SK-N-SH (cell line): ENCODE measurements at regions not wholly inside any gene's neighbourhood (a gene's known extent, or its start where the extent isn't known, plus 50 kb on each side); places are given as distances from the start of the nearest gene placed in this dataset.

Experiments
- CTCF ChIA-PET: fragments of 300-600, 350-600 bp; formaldehyde crosslinking; extraction: SDS; loops from one replicate; lab custom pipeline; 2021; lab: Yijun Ruan, JAX
- POLR2A ChIA-PET: fragments of 350-600 bp; sonication (Branson Sonifier 250); formaldehyde crosslinking; extraction: SDS; loops from one replicate; lab custom pipeline; 2020; ENCODE audit warnings: antibody characterized with exemption, inconsistent platforms; lab: Yijun Ruan, JAX
- DNase-seq: peaks from one replicate; pipeline ENCODE4 v3.0.0; 2012
- H2AFZ ChIP-seq: fragments of 200-600 bp; sonication (generic); 2 replicates; pipeline ENCODE4 v1.8.1; 2016; ENCODE audit warnings: antibody characterized with exemption, mild to moderate bottlenecking, low read depth
- H3F3A ChIP-seq: fragments of 200-600 bp; sonication (generic); replicated peaks from 2 replicates; pipeline ENCODE3; 2016; ENCODE audit warnings: antibody characterized with exemption, mild to moderate bottlenecking; ENCODE audit not compliant: insufficient read depth
- H3K27ac ChIP-seq, 2 experiments: fragments of 200-500 bp in 1 of 2; fragments of 200-600 bp in 1 of 2; sonication (Bioruptor generic) in 1 of 2; sonication (generic), shearing (Covaris generic) in 1 of 2; 2 replicates each; pipeline versions ENCODE4 v1.5.1 to v1.6.1; 2014 to 2016; ENCODE audit warnings: low read depth in 2 of 2, inconsistent platforms in 1 of 2, low read length in 1 of 2, mild to moderate bottlenecking in 1 of 2, mixed read lengths in 1 of 2
- H3K27me3 ChIP-seq: fragments of 200-600 bp; sonication (generic), shearing (Covaris generic); 2 replicates; pipeline ENCODE4 v1.6.1; 2016; ENCODE audit warnings: mixed run types; ENCODE audit not compliant: insufficient read depth
- H3K36me3 ChIP-seq, 2 experiments: fragments of 200-500 bp in 1 of 2; fragments of 200-600 bp in 1 of 2; sonication (Bioruptor generic) in 1 of 2; sonication (generic) in 1 of 2; replicated peaks in 1 of 2; 2 replicates each; pipeline versions ENCODE3 to v1.5.1; 2014 to 2016; ENCODE audit warnings: low read length in 1 of 2, mild to moderate bottlenecking in 1 of 2; ENCODE audit not compliant: insufficient read depth in 2 of 2, control insufficient read depth in 1 of 2
- H3K4me1 ChIP-seq, 2 experiments: fragments of 200-500 bp in 1 of 2; fragments of 200-600 bp in 1 of 2; sonication (Bioruptor generic) in 1 of 2; sonication (generic), shearing (Covaris generic) in 1 of 2; 2 replicates each; pipeline versions ENCODE4 v1.5.1 to v1.6.1; 2014 to 2016; ENCODE audit warnings: low read depth in 1 of 2, low read length in 1 of 2, mixed run types in 1 of 2; ENCODE audit not compliant: insufficient read depth in 2 of 2, control insufficient read depth in 1 of 2
- H3K4me2 ChIP-seq: fragments of 200-600 bp; sonication (generic), shearing (Covaris generic); 2 replicates; pipeline ENCODE4 v1.6.1; 2017; ENCODE audit warnings: mixed run types
- H3K4me3 ChIP-seq, 2 experiments: fragments of 200-500 bp in 1 of 2; fragments of 200-600 bp in 1 of 2; sonication (Bioruptor generic) in 1 of 2; sonication (generic), shearing (Covaris generic) in 1 of 2; 2 replicates each; pipeline versions ENCODE4 v1.5.1 to v1.8.1; 2014 to 2016; ENCODE audit warnings: low read depth in 2 of 2, inconsistent platforms in 1 of 2, low read length in 1 of 2, mild to moderate bottlenecking in 1 of 2, mixed read lengths in 1 of 2, moderate library complexity in 1 of 2
- H3K79me2 ChIP-seq: fragments of 200-600 bp; sonication (generic); 2 replicates; pipeline ENCODE4 v1.8.1; 2017; ENCODE audit warnings: mild to moderate bottlenecking; ENCODE audit not compliant: insufficient read depth
- H3K9ac ChIP-seq: fragments of 200-600 bp; sonication (generic); 2 replicates; pipeline ENCODE4 v1.6.1; 2017; ENCODE audit warnings: mixed run types
- H3K9me2 ChIP-seq: fragments of 200-600 bp; sonication (generic); 2 replicates; pipeline ENCODE4 v1.6.1; 2017; ENCODE audit warnings: mixed run types
- H3K9me3 ChIP-seq: fragments of 200-600 bp; sonication (generic); 2 replicates; pipeline ENCODE4 v1.6.1; 2017; ENCODE audit warnings: mixed run types, mild to moderate bottlenecking, moderate library complexity
- H4K20me1 ChIP-seq: fragments of 200-600 bp; sonication (generic); 2 replicates; pipeline ENCODE4 v1.6.1; 2017; ENCODE audit warnings: mild to moderate bottlenecking, mixed run types; ENCODE audit not compliant: insufficient read depth
- CHD2 ChIP-seq: fragments of 150-350 bp; IDR thresholded peaks from 2 replicates; pipeline ENCODE4 v1.6.1; 2018; ENCODE audit warnings: low read length; ENCODE audit not compliant: partially characterized antibody
- EZH2phosphoT487 ChIP-seq: fragments of 200-600 bp; sonication (generic); IDR thresholded peaks from 2 replicates; pipeline ENCODE4 v1.6.1; 2017; ENCODE audit warnings: low read depth, mixed run types, mild to moderate bottlenecking, antibody characterized with exemption, moderate library complexity, borderline replicate concordance
- IRF3 ChIP-seq: fragments of 150-350 bp; IDR thresholded peaks from 2 replicates; pipeline ENCODE4 v1.6.1; 2016; ENCODE audit warnings: mild to moderate bottlenecking, low read depth, low read length
- JUND ChIP-seq: IDR thresholded peaks from 2 replicates; pipeline ENCODE4 v1.4.0; 2012
- MAX ChIP-seq: IDR thresholded peaks from 2 replicates; pipeline ENCODE4 v1.4.0; 2012; ENCODE audit warnings: low read depth
- NFIC ChIP-seq: IDR thresholded peaks from 2 replicates; pipeline ENCODE4 v1.4.0; 2012; ENCODE audit warnings: borderline replicate concordance
- NRF1 ChIP-seq: IDR thresholded peaks from 2 replicates; pipeline ENCODE4 v1.6.1; 2012; ENCODE audit warnings: low read depth, mild to moderate bottlenecking, low read length
- PBX3 ChIP-seq: IDR thresholded peaks from 2 replicates; pipeline ENCODE4; 2012
- POLR2AphosphoS5 ChIP-seq: IDR thresholded peaks from 2 replicates; pipeline ENCODE4 v1.6.1; 2012; ENCODE audit warnings: low read depth, low read length
- RCOR1 ChIP-seq: fragments of 150-350 bp; IDR thresholded peaks from 2 replicates; pipeline ENCODE4 v1.6.1; 2017; ENCODE audit warnings: antibody characterized with exemption, low read length
- SMC3 ChIP-seq: IDR thresholded peaks from 2 replicates; pipeline ENCODE4 v1.6.1; 2012; ENCODE audit warnings: low read depth, low read length, improper control_type of control experiment
- USF1 ChIP-seq: IDR thresholded peaks from 2 replicates; pipeline ENCODE4 v1.4.0; 2012; ENCODE audit warnings: low read depth, borderline replicate concordance
- USF2 ChIP-seq: fragments of 150-350 bp; IDR thresholded peaks from 2 replicates; pipeline ENCODE4 v1.6.1; 2017; ENCODE audit warnings: antibody characterized with exemption, low read length, low read depth, borderline replicate concordance
- WGBS: methylation state at CpG from one replicate; pipeline ENCODE4 v1.1.6; 2017; ENCODE audit warnings: low lambda C conversion rate; 5-methylcytosine and 5-hydroxymethylcytosine counted together

GRCh38 chr2:126756125-126756524, 100.2 kb downstream of the GYPC start (continued):
- TF ChIP-seq USF1 (no peak), POLR2AphosphoS5 (no peak), NRF1 (no peak), MAX (no peak)

GRCh38 chr2:126761256-126761980, 105.5 kb downstream of the GYPC start:
- Histone ChIP-seq H4K20me1 (no peaks in the 10 kb centered on the region), H3K9me2 (no peaks in the 10 kb centered on the region), H3K36me3 (no peaks in the 10 kb centered on the region), H3K27ac (no peak overlapping the region), H3K4me3 (no peak overlapping the region), H2AFZ (no peak overlapping the region), H3F3A (no peaks in the 10 kb centered on the region), H3K27me3 (no peaks in the 10 kb centered on the region), H3K9ac (no peak overlapping the region), H3K4me1 (no peaks in the 10 kb centered on the region), H3K4me2 (no peak overlapping the region), H3K79me2 (no peaks in the 10 kb centered on the region), H3K9me3 (no peaks in the 10 kb centered on the region)
- no peak for DNase-seq
- ChIA-PET CTCF (interaction anchor here (1.1 kb wide), 1 partner anchor 233 kb away, joined by 3 read pairs; no protein-coding TSS in a partner anchor), POLR2A (no interaction called here)
- TF ChIP-seq USF2 (no peak), JUND (no peak), SMC3 (no peak), CHD2 (no peak), PBX3 (no peak), MAX (no peak), NFIC (no peak), RCOR1 (no peak), IRF3 (no peak), EZH2phosphoT487 (no peak)
- 7% methylated on average over 5 of the region's 6 CpGs for WGBS
